Fibroblast of the conjunctiva (primary cell): ENCODE measurements at regions not wholly inside any gene's neighbourhood (a gene's known extent, or its start where the extent isn't known, plus 50 kb on each side); places are given as distances from the start of the nearest gene placed in this dataset.
"Not testable (repeated sequence)": the region's sequence is repeated elsewhere in the genome, so short reads cannot be mapped to it uniquely, and the experiment has no call there.

ENCODE experiments used
- DNase-seq: peaks from one replicate; pipeline ENCODE4 v3.0.0-alpha.2; 2010; ENCODE audit warnings: low read depth

DNA sequence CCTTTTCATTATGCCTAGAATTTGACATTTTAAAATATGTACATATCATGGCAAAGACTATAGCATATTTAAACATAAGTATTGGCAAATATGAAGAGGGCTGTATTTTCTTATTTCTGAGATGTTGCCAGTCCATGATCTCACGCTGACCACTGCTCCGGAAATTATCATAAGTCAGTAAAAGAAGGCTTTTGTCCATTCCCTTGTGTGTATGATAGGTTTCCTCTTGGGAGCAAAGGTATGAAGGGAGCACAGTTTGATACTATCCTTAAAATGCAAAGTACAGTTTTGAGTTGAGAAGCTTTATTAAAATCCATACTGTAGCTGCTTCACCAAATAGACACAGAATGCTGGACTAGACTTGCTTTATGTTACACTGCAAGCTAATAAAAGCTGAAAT lies 52.6 kb upstream of the AGA start:
- DNase-seq, result no peak

GRCh38 chr4:177495626-177496025 lies 53.4 kb upstream of the AGA start:
- DNase-seq, result not testable (repeated sequence)

- DNase-seq, result no peak
Measured at GRCh38 chr4:177499537-177499936, 57.3 kb upstream of the AGA start.

- no peak for DNase-seq
Measured at GRCh38 chr4:177505171-177505615, 63.0 kb upstream of the AGA start.

DNA sequence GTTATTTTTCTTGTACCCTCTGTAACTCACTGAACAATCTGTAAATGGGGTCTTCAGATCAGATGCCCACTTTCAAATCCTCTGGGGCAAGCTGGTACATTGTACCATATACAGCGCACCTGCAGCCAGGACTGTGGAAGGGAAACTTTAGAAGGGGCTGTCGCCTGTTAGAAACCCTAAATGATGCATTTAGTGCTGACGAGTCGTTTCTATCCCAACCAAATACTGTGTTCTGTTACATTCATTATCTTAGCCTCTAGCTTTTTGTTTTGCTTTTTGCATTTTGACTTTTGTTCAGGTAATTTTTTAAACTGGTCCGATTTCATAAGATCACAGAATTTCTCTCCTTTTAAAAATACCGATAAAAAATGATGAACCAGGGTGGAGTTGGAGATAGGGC lies 66.4 kb upstream of the AGA start:
- DNase-seq, result no peak

DNA sequence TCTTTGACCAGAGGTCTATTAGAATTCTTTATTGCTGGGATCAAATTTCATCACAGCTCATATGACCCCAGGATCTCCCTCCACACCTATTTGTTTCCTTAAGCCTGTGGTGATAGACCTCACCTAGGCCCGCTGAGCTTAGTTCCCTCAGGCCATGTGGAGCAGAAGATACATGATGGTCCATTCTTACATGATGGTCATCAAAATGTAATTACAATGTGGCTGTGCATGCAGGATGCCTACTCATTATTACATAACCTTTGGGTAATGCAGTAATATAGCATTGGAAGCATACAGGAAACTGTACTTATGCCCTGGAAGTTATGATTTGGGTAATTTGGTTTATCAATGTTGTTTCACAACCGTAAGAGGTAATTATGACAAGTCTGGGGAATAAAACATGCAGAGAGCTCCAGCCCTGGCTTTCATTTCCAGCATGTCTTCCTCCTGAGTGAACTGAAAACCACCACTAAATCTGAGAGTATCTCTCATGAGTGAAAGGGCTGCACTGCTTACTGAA lies 67.0 kb upstream of the AGA start:
- no peak for DNase-seq

DNA sequence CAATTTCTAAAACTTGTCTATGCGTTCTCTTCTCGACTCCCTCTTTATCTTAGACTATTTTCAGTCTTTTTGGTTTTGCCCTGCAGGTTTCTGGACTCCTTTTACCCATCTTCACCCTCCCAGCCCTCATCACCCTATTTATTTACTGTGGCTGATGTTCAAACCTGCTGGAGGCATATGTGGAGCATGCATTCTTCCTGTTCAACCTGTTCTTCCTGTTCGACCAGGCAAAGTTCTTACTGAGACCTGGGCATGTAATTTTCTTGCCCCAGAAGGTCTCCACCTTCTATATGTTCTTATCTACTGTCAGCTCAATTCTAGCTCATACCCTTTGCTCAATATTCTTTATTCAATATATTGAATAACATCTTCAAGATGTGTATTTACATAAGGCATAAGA lies 69.4 kb upstream of the AGA start:
- no peak for DNase-seq

GRCh38 chr4:177512646-177513045 lies 70.4 kb upstream of the AGA start:
- no peak for DNase-seq

DNA sequence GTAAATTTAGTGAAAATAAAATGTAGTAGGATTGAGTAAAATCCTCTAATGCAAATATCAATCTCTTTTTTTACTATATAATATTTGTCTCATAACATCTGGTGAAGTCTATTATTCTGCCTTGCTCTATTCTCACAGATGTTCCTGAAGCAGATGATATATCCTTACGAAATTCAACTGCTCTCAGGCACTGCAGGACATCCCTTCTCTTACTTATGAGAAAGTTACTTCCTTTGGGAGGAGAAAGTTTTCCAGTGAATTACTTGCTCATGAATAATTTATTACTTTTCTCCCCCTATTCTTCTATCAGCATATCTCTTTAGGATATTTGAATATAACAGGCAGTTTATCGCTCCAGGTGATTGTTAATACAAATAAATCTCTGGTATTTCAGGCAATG lies 75.6 kb upstream of the AGA start:
- DNase-seq, result no peak

GRCh38 chr4:177519481-177520260 lies 77.4 kb upstream of the AGA start:
- no peak for DNase-seq

- DNase-seq, result no peak
Measured at GRCh38 chr4:177528620-177529019, 86.4 kb upstream of the AGA start.

DNA sequence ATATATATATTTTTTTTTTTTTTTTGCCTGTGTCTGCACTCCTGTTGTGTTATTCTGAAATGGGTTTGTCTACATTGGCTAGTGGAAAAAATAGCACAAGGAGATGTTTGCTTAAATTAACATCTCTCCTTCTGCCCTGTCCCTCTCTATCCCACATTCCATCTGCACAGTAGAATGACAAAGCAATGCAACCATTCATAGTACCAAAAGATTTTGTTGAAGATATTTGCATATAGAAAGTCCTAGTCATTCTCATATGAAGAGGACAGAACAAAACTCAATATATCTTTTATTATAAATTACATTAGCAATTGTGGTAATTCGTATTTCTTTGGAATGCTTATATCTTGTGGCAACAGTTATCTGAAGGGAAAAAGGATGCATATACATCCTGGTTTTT lies 88.3 kb upstream of the AGA start:
- no peak for DNase-seq

DNA sequence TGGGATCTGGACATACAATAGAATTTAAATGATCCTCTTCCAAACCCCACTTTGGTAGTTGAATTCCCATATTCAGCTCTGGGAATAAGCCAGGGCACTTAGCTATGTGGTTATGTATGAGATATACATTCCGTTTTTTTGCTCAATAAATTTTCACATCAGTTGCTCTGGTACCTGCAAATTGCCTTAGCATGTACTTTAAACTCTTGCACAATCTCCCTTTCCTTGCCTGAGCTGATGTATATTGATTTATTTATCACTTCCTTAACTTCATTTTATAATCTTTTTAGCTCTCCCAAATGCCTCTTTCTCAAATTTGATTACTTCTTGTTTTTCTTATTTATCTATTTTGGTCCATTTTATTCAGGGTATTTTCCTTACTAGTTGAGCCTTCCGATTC lies 90.1 kb upstream of the AGA start:
- no peak for DNase-seq

DNA sequence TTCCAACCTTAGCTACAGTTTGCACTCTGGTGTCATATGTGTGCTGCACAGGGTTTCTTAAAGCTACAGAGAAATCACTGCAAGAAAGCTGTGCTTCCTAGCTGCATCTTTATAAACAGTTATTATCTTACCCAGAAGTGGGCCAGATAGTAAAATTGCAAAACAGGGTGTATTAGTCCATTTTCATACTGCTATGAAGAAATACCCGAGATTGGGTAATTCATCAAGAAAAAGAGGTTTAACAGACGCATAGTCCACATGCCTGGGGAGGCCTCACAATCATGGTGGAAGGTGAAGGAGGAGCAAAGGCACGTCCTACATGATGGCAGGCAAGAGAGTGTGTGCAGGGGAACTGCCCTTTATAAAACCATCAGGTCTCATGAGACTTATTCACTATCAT lies 92.6 kb upstream of the AGA start:
- DNase-seq, result not testable (repeated sequence)

GRCh38 chr4:177546745-177547144 lies 104.5 kb upstream of the AGA start:
- DNase-seq, result no peak

DNA sequence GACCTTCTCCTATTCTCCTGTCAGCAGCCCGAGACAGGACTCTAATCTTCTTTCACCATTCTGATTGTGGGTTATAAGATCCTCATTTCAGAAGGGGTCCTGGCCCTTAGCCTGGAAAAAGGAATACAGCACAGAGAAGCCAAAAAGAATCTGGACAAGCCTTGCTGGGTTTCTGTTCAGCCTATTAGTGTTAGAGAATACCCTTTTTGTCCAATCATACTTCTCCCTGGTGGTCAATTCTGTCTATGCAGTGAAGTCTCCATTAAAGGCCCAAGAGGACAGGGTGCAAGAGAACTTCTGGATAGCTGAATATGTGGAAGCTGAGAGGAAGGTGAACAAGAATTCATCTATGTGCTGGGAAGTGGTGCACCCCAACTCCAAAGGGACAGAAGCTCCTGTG lies 105.7 kb upstream of the AGA start:
- DNase-seq, result no peak

DNA sequence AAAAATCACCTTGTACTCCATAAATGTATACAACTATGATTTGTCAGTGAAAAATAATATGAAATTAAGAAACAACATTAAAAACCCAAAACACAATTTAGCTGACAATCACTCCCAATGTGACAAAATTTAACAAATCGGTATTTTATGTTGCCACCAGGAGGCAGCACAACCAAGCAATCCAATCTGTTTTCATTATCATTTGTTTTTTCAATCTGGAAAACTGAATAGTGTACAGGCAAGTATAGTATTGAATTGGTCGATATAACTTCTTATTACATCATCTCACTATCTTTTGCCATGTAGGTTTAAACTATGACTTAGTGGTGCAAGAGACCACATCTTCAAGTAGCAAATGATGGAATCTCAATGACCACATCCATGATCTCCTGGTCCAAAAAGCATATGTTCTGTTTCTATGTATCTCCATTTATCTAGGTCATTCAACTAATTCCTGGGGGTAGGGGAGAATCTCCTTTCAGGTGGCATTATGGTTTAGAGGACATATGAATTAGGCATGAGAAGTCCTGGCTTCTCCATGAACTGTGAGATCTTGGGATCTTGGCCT lies 112.9 kb upstream of the AGA start:
- DNase-seq, result peak; percentile 13

- no peak for DNase-seq
Measured at GRCh38 chr4:177557416-177557815, 115.2 kb upstream of the AGA start.

DNA sequence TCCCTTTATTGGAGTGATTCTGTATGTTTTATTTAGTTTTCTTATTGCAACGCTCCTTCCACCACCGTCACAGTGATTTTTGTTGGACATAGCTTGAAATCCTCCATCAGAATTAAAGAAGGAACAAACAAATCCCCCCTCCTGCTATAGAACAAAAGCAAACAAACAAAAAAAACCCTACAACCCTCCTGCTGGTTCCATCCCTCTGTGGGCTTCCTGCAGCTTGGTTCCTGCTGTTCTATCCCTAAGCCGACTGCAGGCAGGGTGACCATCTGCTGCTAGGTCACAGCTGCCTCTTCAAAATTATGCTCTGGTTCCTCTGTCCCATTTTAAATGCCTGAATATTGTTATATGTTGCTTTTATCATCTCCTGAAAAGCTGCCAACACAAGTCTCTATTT lies 116.8 kb upstream of the AGA start:
- DNase-seq, result no peak

DNA sequence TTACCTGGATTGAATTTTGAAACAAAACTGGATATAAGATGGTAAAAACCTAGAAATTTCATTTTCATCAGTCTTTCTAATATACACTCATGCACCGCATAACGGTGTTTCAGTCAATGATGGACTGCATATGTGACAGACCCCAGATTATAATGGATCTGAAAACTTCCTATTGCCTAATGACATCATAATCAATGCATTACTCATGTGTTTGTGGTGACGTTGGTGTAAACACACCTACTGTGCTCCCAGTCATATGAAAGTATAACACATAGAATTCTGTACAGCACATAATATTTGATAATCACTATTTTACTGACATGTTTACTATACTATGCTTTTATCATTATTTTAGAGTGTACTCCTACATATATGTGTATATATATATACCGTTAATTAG lies 119.9 kb upstream of the AGA start:
- no peak for DNase-seq

- no peak for DNase-seq
Measured at GRCh38 chr4:177562859-177563258, 120.6 kb upstream of the AGA start.

DNA sequence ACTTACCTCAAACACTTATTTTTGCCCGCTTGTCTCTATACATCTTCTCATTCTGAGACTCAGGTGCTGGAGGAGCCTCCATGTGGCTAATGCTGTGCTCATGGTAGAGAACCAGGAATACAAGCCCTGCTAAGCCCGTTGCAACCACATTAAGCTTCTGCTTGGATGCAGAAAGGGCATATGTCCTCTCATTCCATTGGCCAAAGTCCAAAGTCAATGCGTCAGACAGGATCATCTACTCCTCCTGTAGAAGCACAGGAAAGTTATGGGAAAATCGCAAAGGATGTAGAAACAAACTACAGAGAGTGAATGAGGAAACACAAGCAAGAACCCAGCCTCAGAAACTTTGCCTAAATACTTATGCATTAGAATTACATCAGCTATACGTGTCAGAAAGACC lies 124.5 kb upstream of the AGA start:
- no peak for DNase-seq

DNA sequence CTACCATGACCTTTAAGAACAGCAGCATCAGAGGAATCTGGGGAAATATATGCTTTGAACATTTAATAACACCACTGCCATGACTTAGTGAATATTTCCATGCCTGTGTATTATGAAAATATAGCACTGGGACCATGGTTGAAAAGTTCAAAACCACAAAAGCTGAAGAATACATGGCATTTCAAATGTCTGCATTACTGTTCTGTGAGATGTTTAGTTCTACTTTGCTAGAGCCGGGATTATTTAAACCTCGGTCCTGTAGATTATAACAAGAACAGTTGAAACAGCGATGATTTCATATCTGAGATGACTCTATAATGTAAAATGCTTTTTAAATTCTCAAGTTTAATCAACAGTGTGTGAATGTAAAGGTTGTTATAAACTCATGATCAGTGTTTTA lies 126.7 kb upstream of the AGA start:
- no peak for DNase-seq

DNA sequence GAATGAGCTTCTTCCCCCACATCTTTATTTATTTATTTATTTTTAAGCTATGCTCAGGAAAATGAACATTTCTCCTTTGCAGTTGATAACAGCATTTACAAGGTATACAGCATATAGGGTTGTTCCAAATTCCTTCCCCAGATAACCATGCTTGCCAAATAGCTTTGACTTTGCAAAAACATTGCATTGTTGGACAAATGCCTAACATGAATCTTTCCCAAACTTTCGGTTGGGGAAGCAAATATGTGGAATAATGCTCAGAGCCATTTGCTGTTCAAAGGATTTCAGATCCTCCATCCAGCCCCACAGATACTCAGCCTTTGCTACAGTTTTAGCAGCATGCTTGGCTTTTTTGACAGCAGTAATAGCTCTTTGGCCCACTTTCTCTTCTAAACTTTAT lies 127.2 kb upstream of the AGA start:
- no peak for DNase-seq
